GM12892 (cell line): ENCODE measurements at regions not wholly inside any gene's neighbourhood (a gene's known extent, or its start where the extent isn't known, plus 50 kb on each side); places are given as distances from the start of the nearest gene placed in this dataset.

Source experiments
- DNase-seq: peaks from one replicate; pipeline ENCODE4 v3.0.0; 2011; ENCODE audit not compliant: insufficient read length
- FAIRE-seq: peaks from 2 replicates; lab custom pipeline; 2011; peaks lifted over from hg19 to GRCh38; lab: Jason Lieb, UNC
- POLR2A ChIP-seq: IDR thresholded peaks from 2 replicates; pipeline ENCODE4 v1.6.1; 2011; ENCODE audit warnings: low read depth, low read length, control low read depth
- POLR2AphosphoS5 ChIP-seq: IDR thresholded peaks from 2 replicates; pipeline ENCODE4 v1.6.1; 2011; ENCODE audit warnings: low read depth, low read length, control low read depth
- TAF1 ChIP-seq: IDR thresholded peaks from 2 replicates; pipeline ENCODE4 v1.6.1; 2011; ENCODE audit warnings: low read depth, mild to moderate bottlenecking, control low read depth, low read length, borderline replicate concordance

GRCh38 chr15:70313099-70314017 lies 215.6 kb upstream of the TLE3 start:
- DNase-seq: no peak
- no peak for TF ChIP-seq POLR2A
- TF ChIP-seq TAF1: no peak
- no peak for TF ChIP-seq POLR2AphosphoS5
- FAIRE-seq: no peak

GRCh38 chr15:70311821-70312220 lies 214.1 kb upstream of the TLE3 start:
- no peak for FAIRE-seq
- DNase-seq: no peak
- TF ChIP-seq POLR2AphosphoS5 (no peak), POLR2A (no peak), TAF1 (no peak)

GRCh38 chr15:70309716-70310115 lies 212.0 kb upstream of the TLE3 start:
- TF ChIP-seq POLR2A (no peak), POLR2AphosphoS5 (no peak), TAF1 (no peak)
- DNase-seq (no peak), FAIRE-seq (no peak)

- DNase-seq: no peak
- FAIRE-seq: no peak
- TF ChIP-seq TAF1 (no peak), POLR2AphosphoS5 (no peak), POLR2A (no peak)
These were observed 211.2 kb upstream of the TLE3 start for GRCh38 chr15:70308735-70309434.

GRCh38 chr15:70308011-70308734 lies 210.5 kb upstream of the TLE3 start:
- no peak for TF ChIP-seq TAF1
- no peak for TF ChIP-seq POLR2A
- TF ChIP-seq POLR2AphosphoS5: no peak
- no peak for DNase-seq
- peak; percentile 67 for FAIRE-seq

- no peak for DNase-seq
- no peak for FAIRE-seq
- no peak for TF ChIP-seq POLR2A
- TF ChIP-seq POLR2AphosphoS5: no peak
- no peak for TF ChIP-seq TAF1
These were observed 208.9 kb upstream of the TLE3 start for GRCh38 chr15:70306582-70306981.

- FAIRE-seq: no peak
These were observed 208.4 kb upstream of the TLE3 start for GRCh38 chr15:70306081-70306480.

GRCh38 chr15:70303981-70304380 lies 206.3 kb upstream of the TLE3 start:
- TF ChIP-seq TAF1: no peak
- no peak for TF ChIP-seq POLR2A
- TF ChIP-seq POLR2AphosphoS5: no peak
- DNase-seq (no peak), FAIRE-seq (no peak)

More at GRCh38 chr15:70306081-70306480, 208.4 kb upstream of the TLE3 start:
- no peak for TF ChIP-seq POLR2AphosphoS5
- TF ChIP-seq POLR2A: no peak
- TF ChIP-seq TAF1: no peak
- no peak for DNase-seq

- no peak for TF ChIP-seq POLR2AphosphoS5
- no peak for TF ChIP-seq TAF1
- no peak for TF ChIP-seq POLR2A
- FAIRE-seq: no peak
- no peak for DNase-seq
These were observed 204.6 kb upstream of the TLE3 start for GRCh38 chr15:70302360-70302759.

GRCh38 chr15:70301396-70301795 lies 203.7 kb upstream of the TLE3 start:
- DNase-seq (no peak), FAIRE-seq (no peak)
- TF ChIP-seq POLR2AphosphoS5 (no peak), POLR2A (no peak), TAF1 (no peak)
